Ishikawa (cell line): ENCODE measurements at regions not wholly inside any gene's neighbourhood (a gene's known extent, or its start where the extent isn't known, plus 50 kb on each side); places are given as distances from the start of the nearest gene placed in this dataset.
A peak's percentile ranks its signal among the peaks of the same experiment; 100 is the strongest.

Experiments
- CREB1 ChIP-seq: IDR thresholded peaks from 2 replicates; pipeline ENCODE4 v1.6.1; 2012; ENCODE audit warnings: low read depth
- EGR1 ChIP-seq: IDR thresholded peaks from 2 replicates; pipeline ENCODE4 v1.6.1; 2012
- RAD21 ChIP-seq: IDR thresholded peaks from 2 replicates; pipeline ENCODE4 v1.6.1; 2012; ENCODE audit warnings: low read depth
- YY1 ChIP-seq: IDR thresholded peaks from 2 replicates; pipeline ENCODE4 v1.6.1; 2012; ENCODE audit warnings: low read depth

DNA sequence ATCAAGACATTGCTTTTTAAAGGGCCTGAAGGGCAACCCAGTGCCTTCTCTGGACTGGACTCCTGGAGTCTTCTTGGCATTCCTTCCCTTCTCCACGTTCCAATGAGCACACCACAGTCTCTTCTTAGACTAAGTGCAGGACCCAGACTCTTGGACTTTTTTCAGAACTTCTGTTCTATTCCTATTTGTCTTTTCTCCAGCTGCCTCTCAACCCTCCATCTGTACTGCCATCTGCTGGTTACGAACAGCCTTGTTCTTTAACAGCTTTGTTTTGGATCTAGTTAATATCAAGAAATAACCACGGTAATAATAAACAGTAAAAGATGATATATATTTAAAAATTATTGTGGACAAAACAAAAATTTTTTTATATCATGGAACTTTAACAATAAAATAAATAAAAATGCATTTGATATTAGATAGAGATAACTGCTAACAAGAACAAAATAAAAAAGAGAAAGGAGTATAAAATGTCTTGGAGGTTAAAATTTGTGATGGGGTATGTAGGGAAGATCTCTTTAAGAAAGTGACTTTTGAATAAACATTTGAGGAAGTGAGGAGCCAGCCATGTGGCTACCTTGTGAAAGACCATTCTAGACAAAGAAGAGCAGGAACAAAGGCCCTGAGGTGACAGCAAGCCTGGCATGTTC is 105.1 kb upstream of the HCRTR2 start:
- no peak for TF ChIP-seq YY1
- no peak for TF ChIP-seq EGR1
- peak; percentile 81 for TF ChIP-seq RAD21
- TF ChIP-seq CREB1: no peak
